SH-SY5Y (cell line): ENCODE measurements at regions not wholly inside any gene's neighbourhood (a gene's known extent, or its start where the extent isn't known, plus 50 kb on each side); places are given as distances from the start of the nearest gene placed in this dataset.

ENCODE experiments used
- GATA2 ChIP-seq: IDR thresholded peaks from 2 replicates; pipeline ENCODE4 v1.6.1; 2011; ENCODE audit warnings: mild to moderate bottlenecking, low read depth, low read length
- GATA3 ChIP-seq: IDR thresholded peaks from 2 replicates; pipeline ENCODE4 v1.6.1; 2011; ENCODE audit warnings: low read depth, mild to moderate bottlenecking, low read length, moderate library complexity

DNA sequence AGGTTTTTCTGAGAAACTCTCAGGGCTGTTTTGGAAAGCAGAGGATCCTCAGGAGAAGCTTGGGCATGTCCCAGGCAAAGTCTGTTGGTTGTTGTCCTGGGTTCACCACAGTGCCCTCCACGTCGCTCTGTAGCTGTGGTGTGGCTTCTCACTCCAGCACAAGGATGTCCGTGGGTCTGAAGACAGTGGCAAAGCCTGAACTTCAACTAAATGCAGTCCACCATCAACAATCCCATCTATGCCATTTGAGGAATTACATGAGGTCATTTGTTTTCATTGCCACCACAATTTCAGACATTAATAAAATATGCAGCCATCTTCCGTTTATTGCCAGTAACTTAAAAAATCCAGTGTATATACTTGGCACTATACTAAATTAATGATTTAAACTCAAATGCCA lies 272.1 kb downstream of the LRIG3 start:
- TF ChIP-seq GATA2 (no peak), GATA3 (no peak)
